ENCODE measurements at regions not wholly inside any gene's neighbourhood (a gene's known extent, or its start where the extent isn't known, plus 50 kb on each side); places are given as distances from the start of the nearest gene placed in this dataset.

GRCh38 chr3:168983046-168983445 lies 680.5 kb downstream of the MECOM start:
- no peak for DNase-seq (ENCODE audit: low read depth)
- in situ Hi-C loops (cut with HindIII; ENCODE audit: low pct_unique_long_range_greater_than_20kb, low sequenced_read_pairs) = no loop called here

DNA sequence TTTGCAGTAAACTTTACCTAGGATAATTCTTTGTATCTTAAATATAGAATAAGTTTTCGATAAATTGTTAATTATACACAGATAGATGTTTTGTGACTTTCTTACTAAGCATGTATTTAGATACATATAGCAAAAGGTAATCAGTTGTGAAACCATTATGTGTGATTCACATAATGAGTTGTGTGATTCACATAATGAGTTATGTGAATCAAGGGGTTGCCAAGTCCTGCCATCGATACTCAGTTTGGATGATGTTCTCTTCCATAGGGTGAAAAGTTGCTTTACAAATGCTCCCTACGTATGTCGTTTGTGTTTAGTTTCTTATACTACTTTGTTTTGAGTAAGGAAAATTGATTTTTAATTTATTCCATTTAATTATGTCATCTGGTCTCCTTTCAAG lies 682.1 kb downstream of the MECOM start:
- in situ Hi-C loops (cut with HindIII; ENCODE audit: low pct_unique_long_range_greater_than_20kb, low sequenced_read_pairs) = no loop called here
- DNase-seq (ENCODE audit: low read depth) = no peak

DNA sequence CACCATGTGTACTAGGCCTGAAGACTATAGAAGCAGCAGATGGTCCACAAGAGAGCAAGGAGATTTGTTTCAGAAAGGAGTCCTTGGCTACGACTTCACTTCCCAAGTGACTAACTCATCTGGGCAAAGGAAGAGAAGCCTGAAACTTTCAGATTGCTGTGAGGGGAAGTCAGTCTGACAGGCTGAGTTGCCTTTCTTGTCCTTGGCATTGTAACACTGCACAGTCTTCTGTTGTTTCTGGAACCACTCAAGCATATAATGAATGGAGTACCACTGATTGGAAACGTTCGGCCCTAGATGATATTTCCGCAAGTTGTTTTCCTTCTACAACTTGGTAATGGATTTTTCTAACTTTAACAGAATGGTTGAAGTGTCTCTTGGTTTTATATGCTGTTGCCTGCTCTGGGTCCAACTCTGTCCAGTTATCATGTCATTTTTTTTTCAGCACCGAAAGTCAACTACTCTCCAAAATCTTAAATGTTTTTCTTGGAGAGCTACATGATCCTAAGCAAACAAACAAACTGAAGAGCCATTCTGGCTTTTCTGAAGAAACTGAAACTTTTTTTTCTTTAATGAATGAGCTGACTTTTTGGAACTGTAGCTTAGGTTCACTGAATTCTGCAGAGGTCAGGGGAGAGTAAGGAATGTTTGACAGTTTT lies 685.7 kb downstream of the MECOM start:
- in situ Hi-C loops (cut with HindIII; ENCODE audit: low pct_unique_long_range_greater_than_20kb, low sequenced_read_pairs) = no loop called here
- peak; percentile 26 for DNase-seq (ENCODE audit: low read depth)

DNA sequence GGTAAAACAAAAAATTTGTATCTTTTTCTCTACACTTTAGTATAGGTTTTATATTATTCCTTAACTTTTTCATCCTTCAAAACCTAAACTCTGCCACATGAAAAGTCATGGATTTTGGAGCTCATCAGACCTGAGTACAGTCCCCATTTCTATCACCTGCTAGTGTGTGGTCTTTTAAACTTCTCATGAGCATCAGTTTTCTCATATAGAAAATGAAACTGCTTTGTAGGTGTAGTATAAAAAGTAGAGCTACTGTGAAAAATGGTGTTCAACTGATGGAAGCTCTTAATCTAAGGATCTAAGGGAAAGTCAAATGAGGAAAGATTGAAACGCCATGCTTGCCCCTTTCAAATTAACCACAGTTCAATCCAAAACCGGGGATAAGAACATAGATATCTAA lies 686.5 kb downstream of the MECOM start:
- no peak for DNase-seq (ENCODE audit: low read depth)
- in situ Hi-C loops (cut with HindIII; ENCODE audit: low pct_unique_long_range_greater_than_20kb, low sequenced_read_pairs) = no loop called here

- no peak for DNase-seq (ENCODE audit: low read depth)
- in situ Hi-C loops (cut with HindIII; ENCODE audit: low pct_unique_long_range_greater_than_20kb, low sequenced_read_pairs) = no loop called here
Measured at GRCh38 chr3:168975576-168975975, 687.9 kb downstream of the MECOM start.

- in situ Hi-C loops (cut with HindIII; ENCODE audit: low pct_unique_long_range_greater_than_20kb, low sequenced_read_pairs) = no loop called here
- peak; percentile 25 for DNase-seq (ENCODE audit: low read depth)
Measured at GRCh38 chr3:168974617-168975403, 688.7 kb downstream of the MECOM start.

DNA sequence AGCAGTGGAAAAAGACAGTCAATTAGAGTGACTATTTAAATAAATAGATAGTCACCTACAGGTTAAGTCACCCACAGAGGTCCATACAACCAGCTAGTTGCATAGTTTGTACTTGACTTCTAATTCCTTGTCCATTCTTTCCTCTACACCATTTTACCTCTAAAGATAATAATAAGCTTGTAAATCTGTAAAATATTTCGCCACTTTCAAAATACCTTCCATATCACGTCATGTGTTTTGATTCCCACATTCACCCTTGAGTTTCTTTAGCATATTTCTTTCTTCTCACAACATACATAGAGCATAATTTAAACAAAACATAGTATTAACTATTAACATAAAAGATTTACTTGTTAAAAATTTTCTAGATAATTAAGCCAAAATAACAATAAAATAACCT lies 689.6 kb downstream of the MECOM start:
- in situ Hi-C loops (cut with HindIII; ENCODE audit: low pct_unique_long_range_greater_than_20kb, low sequenced_read_pairs) = no loop called here
- peak; percentile 40 for DNase-seq (ENCODE audit: low read depth)

DNA sequence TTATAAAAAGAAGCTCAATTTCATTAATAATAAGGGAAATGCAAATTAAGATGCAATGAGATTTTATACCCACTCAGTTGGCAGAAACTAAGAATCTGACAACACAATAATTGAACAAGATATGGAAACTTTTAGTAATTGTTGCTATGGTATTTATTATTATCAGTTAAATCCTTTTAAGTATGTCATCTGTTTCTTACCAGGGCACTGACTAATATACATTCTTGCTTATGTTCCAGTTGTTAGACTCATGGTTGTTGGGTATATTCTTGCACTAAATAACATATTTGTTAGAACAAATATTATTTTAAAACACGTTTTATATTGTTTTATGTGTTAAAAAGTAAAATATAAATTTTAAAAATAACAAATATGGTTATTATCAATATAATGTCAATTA lies 690.3 kb downstream of the MECOM start:
- in situ Hi-C loops (cut with HindIII; ENCODE audit: low pct_unique_long_range_greater_than_20kb, low sequenced_read_pairs) = no loop called here
- DNase-seq (ENCODE audit: low read depth) = no peak

GRCh38 chr3:168968609-168969008 lies 694.9 kb downstream of the MECOM start:
- no peak for DNase-seq (ENCODE audit: low read depth)
- in situ Hi-C loops (cut with HindIII; ENCODE audit: low pct_unique_long_range_greater_than_20kb, low sequenced_read_pairs) = no loop called here

DNA sequence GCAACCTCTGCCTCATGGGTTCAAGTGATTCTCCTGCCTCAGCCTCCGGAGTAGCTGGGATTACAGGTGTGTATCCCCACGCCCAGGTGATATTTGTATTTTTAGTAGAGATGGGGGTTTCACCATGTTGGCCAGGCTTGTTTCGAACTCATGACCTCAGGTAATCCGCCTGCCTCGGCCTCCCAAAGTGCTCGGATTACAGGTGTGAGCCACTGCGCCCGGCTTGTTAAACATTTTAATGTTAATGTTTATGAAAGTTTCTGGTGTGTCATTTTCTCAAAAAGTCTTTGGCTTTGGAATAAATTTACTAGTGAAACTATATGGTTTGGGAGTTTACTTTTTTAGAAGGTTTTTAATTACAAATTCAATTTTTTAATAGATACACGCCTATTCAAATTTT lies 698.8 kb downstream of the MECOM start:
- DNase-seq (ENCODE audit: low read depth) = no peak
- in situ Hi-C loops (cut with HindIII; ENCODE audit: low pct_unique_long_range_greater_than_20kb, low sequenced_read_pairs) = no loop called here

DNA sequence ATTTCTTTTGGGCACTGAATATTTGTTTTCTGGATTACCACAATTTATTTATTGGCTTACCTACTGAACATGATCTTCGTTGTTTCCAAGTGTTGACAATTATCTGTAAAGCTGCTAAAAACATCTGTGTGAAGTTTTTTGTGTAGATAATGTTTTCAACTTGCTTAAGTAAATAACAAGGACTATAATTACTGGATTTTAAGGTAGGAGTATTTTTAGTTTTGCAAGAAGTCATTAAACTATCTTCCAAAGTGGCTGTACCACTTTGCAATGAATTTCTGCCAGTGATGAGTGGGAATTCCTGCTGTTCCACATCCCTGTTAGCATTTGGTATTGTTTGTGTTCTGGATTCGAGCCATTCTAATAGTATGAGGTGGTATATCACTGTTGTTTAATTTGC lies 702.2 kb downstream of the MECOM start:
- no peak for DNase-seq (ENCODE audit: low read depth)
- in situ Hi-C loops (cut with HindIII; ENCODE audit: low pct_unique_long_range_greater_than_20kb, low sequenced_read_pairs) = no loop called here

- no peak for DNase-seq (ENCODE audit: low read depth)
- in situ Hi-C loops (cut with HindIII; ENCODE audit: low pct_unique_long_range_greater_than_20kb, low sequenced_read_pairs) = no loop called here
Measured at GRCh38 chr3:168959731-168960130, 703.8 kb downstream of the MECOM start.

GRCh38 chr3:168958466-168958865 lies 705.0 kb downstream of the MECOM start:
- in situ Hi-C loops (cut with HindIII; ENCODE audit: low pct_unique_long_range_greater_than_20kb, low sequenced_read_pairs) = no loop called here
- no peak for DNase-seq (ENCODE audit: low read depth)

GRCh38 chr3:168956076-168956475 lies 707.4 kb downstream of the MECOM start:
- no peak for DNase-seq (ENCODE audit: low read depth)
- in situ Hi-C loops (cut with HindIII; ENCODE audit: low pct_unique_long_range_greater_than_20kb, low sequenced_read_pairs) = no loop called here

DNA sequence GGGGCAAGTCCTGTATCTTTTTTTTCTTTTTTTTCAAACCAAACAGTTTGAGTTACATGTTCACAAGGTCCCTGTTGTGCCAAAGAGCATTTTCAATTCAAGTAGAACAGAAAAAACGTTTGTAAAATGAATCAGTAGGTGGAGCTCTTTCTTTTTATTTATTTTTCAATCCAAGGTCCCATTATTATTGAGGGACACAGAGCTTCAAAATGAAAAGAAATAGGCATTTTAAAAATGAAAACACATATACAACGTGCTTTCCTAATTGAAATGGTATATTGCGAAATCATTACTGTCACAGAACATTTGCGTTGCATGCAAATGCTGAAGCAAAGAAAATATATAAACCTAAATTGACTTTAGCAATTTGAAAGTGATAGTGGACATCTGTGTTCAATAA lies 711.0 kb downstream of the MECOM start:
- peak; percentile 46 for DNase-seq (ENCODE audit: low read depth)
- in situ Hi-C loops (cut with HindIII; ENCODE audit: low pct_unique_long_range_greater_than_20kb, low sequenced_read_pairs) = no loop called here

DNA sequence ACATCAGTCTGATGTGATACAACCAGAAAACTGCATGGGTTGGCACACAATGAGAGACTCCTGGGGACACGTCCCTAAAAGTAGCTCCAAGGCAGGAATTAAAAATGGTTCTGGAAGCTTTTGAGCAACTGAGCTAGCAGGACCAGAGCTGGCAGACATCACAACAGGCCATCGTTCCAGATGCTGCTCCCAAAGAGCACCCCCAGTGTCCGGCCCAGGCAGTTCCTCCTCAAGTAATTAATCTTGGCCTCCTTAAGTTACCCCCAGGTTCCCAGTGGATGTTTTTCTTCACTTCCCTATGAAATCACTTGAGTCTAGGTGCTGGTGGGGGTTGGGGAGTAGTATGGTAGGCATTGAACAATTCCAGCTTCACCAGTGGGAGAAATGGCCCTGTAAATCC lies 711.6 kb downstream of the MECOM start:
- in situ Hi-C loops (cut with HindIII; ENCODE audit: low pct_unique_long_range_greater_than_20kb, low sequenced_read_pairs) = no loop called here
- no peak for DNase-seq (ENCODE audit: low read depth)

DNA sequence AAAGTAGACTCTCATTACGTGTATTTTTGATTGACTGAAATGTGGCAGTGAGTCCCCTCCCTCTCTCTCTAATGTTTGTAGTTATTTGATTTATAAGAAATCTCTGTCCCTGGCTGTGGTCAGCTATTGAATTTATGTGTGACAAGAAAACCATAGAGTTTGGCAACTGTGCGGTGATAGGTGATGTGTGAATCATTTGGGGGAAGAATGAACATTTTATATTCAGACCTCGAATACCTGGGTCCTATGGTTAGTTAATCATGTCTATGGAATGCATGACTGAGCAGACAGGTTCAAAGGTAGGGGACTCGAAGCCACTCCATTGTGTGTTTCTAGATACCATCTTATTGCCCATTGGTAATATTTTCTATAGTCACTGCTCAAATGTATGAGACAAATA lies 712.1 kb downstream of the MECOM start:
- in situ Hi-C loops (cut with HindIII; ENCODE audit: low pct_unique_long_range_greater_than_20kb, low sequenced_read_pairs) = no loop called here
- no peak for DNase-seq (ENCODE audit: low read depth)

GRCh38 chr3:168950622-168951021 lies 712.9 kb downstream of the MECOM start:
- no peak for DNase-seq (ENCODE audit: low read depth)
- in situ Hi-C loops (cut with HindIII; ENCODE audit: low pct_unique_long_range_greater_than_20kb, low sequenced_read_pairs) = no loop called here

GRCh38 chr3:168939651-168940238 lies 723.8 kb downstream of the MECOM start:
- in situ Hi-C loops (cut with HindIII; ENCODE audit: low pct_unique_long_range_greater_than_20kb, low sequenced_read_pairs) = no loop called here
- no peak for DNase-seq (ENCODE audit: low read depth)

GRCh38 chr3:168933614-168934013 lies 729.9 kb downstream of the MECOM start:
- DNase-seq (ENCODE audit: low read depth) = peak; percentile 10
- in situ Hi-C loops (cut with HindIII; ENCODE audit: low pct_unique_long_range_greater_than_20kb, low sequenced_read_pairs) = no loop called here

Data from Caki2 (cell line).